PFSK-1 (cell line): ENCODE measurements at regions not wholly inside any gene's neighbourhood (a gene's known extent, or its start where the extent isn't known, plus 50 kb on each side); places are given as distances from the start of the nearest gene placed in this dataset.

ENCODE experiments used
- FOXP2 ChIP-seq: optimal IDR thresholded peaks from 2 replicates; pipeline ENCODE3; 2011; ENCODE audit warnings: borderline replicate concordance, control low read depth, inconsistent platforms; ENCODE audit not compliant: insufficient read depth; ENCODE audit errors: extremely low read length, extremely low read depth
- POLR2AphosphoS5 ChIP-seq: IDR thresholded peaks from 2 replicates; pipeline ENCODE4 v1.6.1; 2012; ENCODE audit warnings: low read depth, mild to moderate bottlenecking, control low read depth, low read length, moderate library complexity
- REST ChIP-seq, 2 experiments: IDR thresholded peaks; 2 replicates each; pipeline versions ENCODE4 v1.6.1 to v1.8.0; 2011 to 2012; ENCODE audit warnings: low read depth in 2 of 2, low read length in 2 of 2, control low read depth in 1 of 2, inconsistent platforms in 1 of 2, mild to moderate bottlenecking in 1 of 2, moderate library complexity in 1 of 2; ENCODE audit not compliant: insufficient read depth in 1 of 2
- SIN3A ChIP-seq: IDR thresholded peaks from 2 replicates; pipeline ENCODE4 v1.6.1; 2012; ENCODE audit warnings: mild to moderate bottlenecking, low read length, moderate library complexity, borderline replicate concordance; ENCODE audit not compliant: insufficient read depth
- TAF1 ChIP-seq: IDR thresholded peaks from 2 replicates; pipeline ENCODE4 v1.6.1; 2012; ENCODE audit warnings: low read length, control low read depth, borderline replicate concordance; ENCODE audit not compliant: insufficient read depth

- no peak for TF ChIP-seq SIN3A
- no peak for TF ChIP-seq FOXP2
- no peak for TF ChIP-seq REST (IDR thresholded peaks at IDR 0.05; ENCODE audit: insufficient read depth in 1 of 2, low read depth in 2 of 2, low read length in 2 of 2)
- TF ChIP-seq POLR2AphosphoS5 = no peak
- no peak for TF ChIP-seq TAF1
These were observed 447.2 kb upstream of the TNP1 start for GRCh38 chr2:217307023-217307422.

- TF ChIP-seq REST (IDR thresholded peaks at IDR 0.05; ENCODE audit: insufficient read depth in 1 of 2, low read depth in 2 of 2, low read length in 2 of 2) = no peak
- TF ChIP-seq TAF1 = no peak
- no peak for TF ChIP-seq FOXP2
- no peak for TF ChIP-seq POLR2AphosphoS5
- TF ChIP-seq SIN3A = no peak
These were observed 446.0 kb upstream of the TNP1 start for GRCh38 chr2:217305882-217306281.

GRCh38 chr2:217304582-217304981, 444.7 kb upstream of the TNP1 start:
- TF ChIP-seq FOXP2 (no peak), SIN3A (no peak), POLR2AphosphoS5 (no peak), TAF1 (no peak), REST (IDR thresholded peaks at IDR 0.05; ENCODE audit: insufficient read depth in 1 of 2, low read depth in 2 of 2, low read length in 2 of 2) (no peak)

GRCh38 chr2:217302856-217303255, 443.0 kb upstream of the TNP1 start:
- no peak for TF ChIP-seq REST (IDR thresholded peaks at IDR 0.05; ENCODE audit: insufficient read depth in 1 of 2, low read depth in 2 of 2, low read length in 2 of 2)

- no peak for TF ChIP-seq TAF1
- TF ChIP-seq SIN3A = no peak
- TF ChIP-seq POLR2AphosphoS5 = no peak
- TF ChIP-seq FOXP2 = no peak
- TF ChIP-seq REST (IDR thresholded peaks at IDR 0.05; ENCODE audit: insufficient read depth in 1 of 2, low read depth in 2 of 2, low read length in 2 of 2) = no peak
These were observed 441.5 kb upstream of the TNP1 start for GRCh38 chr2:217301142-217301925.
